Endothelial cell of umbilical vein (primary cell): ENCODE measurements at regions not wholly inside any gene's neighbourhood (a gene's known extent, or its start where the extent isn't known, plus 50 kb on each side); places are given as distances from the start of the nearest gene placed in this dataset.

Experiments
- BruUV-seq: library from RNA; stranded (reverse); fragments of 400-500 nt; replicated peaks from 2 replicates; lab custom pipeline; 2021; lab: Mats Ljungman, UMichigan
- CTCF ChIA-PET: fragments of 300-600, 350-600 bp; sonication (Branson Sonifier 250); formaldehyde crosslinking; loops from one replicate; lab custom pipeline; 2021; ENCODE audit warnings: antibody characterized with exemption, inconsistent platforms; lab: Charles Lee
- POLR2A ChIA-PET: fragments of 300-600, 350-600 bp; sonication (Branson Sonifier 250); formaldehyde crosslinking; loops from one replicate; lab custom pipeline; 2021; ENCODE audit warnings: antibody characterized with exemption, inconsistent platforms; lab: Charles Lee
- DNase-seq: peaks from one replicate; pipeline ENCODE4 v3.0.0-alpha.2; 2011; ENCODE audit warnings: low read depth, low spot score
- FAIRE-seq: peaks from 2 replicates; lab custom pipeline; 2011; peaks lifted over from hg19 to GRCh38; lab: Jason Lieb, UNC
- H2AFZ ChIP-seq: 2 replicates; pipeline ENCODE4 v1.6.0; 2012; ENCODE audit warnings: low read depth, low read length, control low read depth, inconsistent platforms
- H3K27ac ChIP-seq: 2 replicates; pipeline ENCODE4 v1.5.1; 2011; ENCODE audit warnings: low read depth, mild to moderate bottlenecking, control low read depth, low read length, moderate library complexity; ENCODE audit not compliant: insufficient read depth
- H3K27me3 ChIP-seq, 2 experiments: 2 replicates each; pipeline versions ENCODE4 v1.6.0 to v1.6.1; 2011; ENCODE audit warnings: low read length in 2 of 2, mixed read lengths in 1 of 2; ENCODE audit not compliant: control insufficient read depth in 2 of 2, insufficient read depth in 2 of 2
- H3K36me3 ChIP-seq, 2 experiments: 2 replicates in 1 of 2; 3 replicates in 1 of 2; pipeline ENCODE4 v1.5.1; 2011; ENCODE audit warnings: low read length in 2 of 2, mild to moderate bottlenecking in 1 of 2, moderate library complexity in 1 of 2; ENCODE audit not compliant: control insufficient read depth in 2 of 2, insufficient read depth in 2 of 2; ENCODE audit errors: extremely low read depth in 1 of 2
- H3K4me1 ChIP-seq: 3 replicates; pipeline ENCODE4 v1.5.1; 2011; ENCODE audit warnings: mild to moderate bottlenecking, low read length; ENCODE audit not compliant: control insufficient read depth, insufficient read depth; ENCODE audit errors: extremely low read depth
- H3K4me2 ChIP-seq: 2 replicates; pipeline ENCODE4 v1.6.1; 2011; ENCODE audit warnings: low read length, control low read depth, mixed read lengths; ENCODE audit not compliant: insufficient read depth
- H3K4me3 ChIP-seq, 3 experiments: fragments of 200-600 bp in 1 of 3; sonication (generic), shearing (Covaris generic) in 1 of 3; replicated peaks in 1 of 3; 2 replicates each; pipeline ENCODE4 v1.5.1; 2011 to 2016; ENCODE audit warnings: control low read depth in 3 of 3, low read length in 3 of 3, mild to moderate bottlenecking in 2 of 3, inconsistent platforms in 1 of 3, low read depth in 1 of 3, moderate library complexity in 1 of 3; ENCODE audit not compliant: insufficient read depth in 1 of 3
- H3K79me2 ChIP-seq: 2 replicates; pipeline ENCODE4 v1.6.0; 2012; ENCODE audit warnings: low read length, inconsistent platforms; ENCODE audit not compliant: control insufficient read depth, insufficient read depth
- H3K9ac ChIP-seq: replicated peaks from 2 replicates; pipeline ENCODE3; 2011; ENCODE audit warnings: low read length, control low read depth; ENCODE audit not compliant: insufficient read depth; ENCODE audit errors: extremely low read depth
- H3K9me1 ChIP-seq: replicated peaks from 3 replicates; pipeline ENCODE4 v1.6.0; 2011; ENCODE audit warnings: mild to moderate bottlenecking, low read length; ENCODE audit not compliant: control insufficient read depth, insufficient read depth; ENCODE audit errors: extremely low read depth
- H3K9me3 ChIP-seq: replicated peaks from 2 replicates; pipeline ENCODE4 v1.5.1; 2012; ENCODE audit warnings: low read length, inconsistent platforms; ENCODE audit not compliant: control insufficient read depth, insufficient read depth
- H4K20me1 ChIP-seq: replicated peaks from 2 replicates; pipeline ENCODE3; 2011; ENCODE audit warnings: mild to moderate bottlenecking, low read length; ENCODE audit not compliant: control insufficient read depth, insufficient read depth; ENCODE audit errors: extremely low read depth
- EZH2 ChIP-seq: IDR thresholded peaks from 2 replicates; pipeline ENCODE4 v1.6.1; 2012; ENCODE audit warnings: borderline replicate concordance, low read depth, mild to moderate bottlenecking, moderate library complexity, low read length, inconsistent platforms; ENCODE audit not compliant: severe bottlenecking
- FOS ChIP-seq: IDR thresholded peaks from 2 replicates; pipeline ENCODE4 v1.6.1; 2011; ENCODE audit warnings: mild to moderate bottlenecking, low read length, moderate library complexity, borderline replicate concordance; ENCODE audit not compliant: insufficient read depth
- GATA2 ChIP-seq: IDR thresholded peaks from 2 replicates; pipeline ENCODE4 v1.7.0; 2011; ENCODE audit warnings: low read depth, mild to moderate bottlenecking, moderate library complexity, mixed read lengths, low read length; ENCODE audit not compliant: insufficient read length, insufficient read depth
- JUN ChIP-seq: IDR thresholded peaks from 2 replicates; pipeline ENCODE4 v1.6.1; 2011; ENCODE audit warnings: borderline replicate concordance, low read depth; ENCODE audit not compliant: insufficient read length, insufficient read depth
- MYC ChIP-seq: IDR thresholded peaks from one replicate; pipeline ENCODE4 v1.6.1; 2011; ENCODE audit warnings: mild to moderate bottlenecking, low read depth, low read length
- POLR2A ChIP-seq: IDR thresholded peaks from 2 replicates; pipeline ENCODE4 v1.6.1; 2012; ENCODE audit warnings: low read depth, mild to moderate bottlenecking, control low read depth, low read length
- POLR2AphosphoS5 ChIP-seq: IDR thresholded peaks from 2 replicates; pipeline ENCODE4 v1.6.1; 2012; ENCODE audit warnings: low read depth, mild to moderate bottlenecking, control low read depth, low read length, moderate library complexity; ENCODE audit not compliant: insufficient read depth
- dilution Hi-C: fragments of 300-500 bp; cut with MboI; formaldehyde crosslinking; loops from one replicate; pipeline ENCODE4 v1.15.0; 2019; ENCODE audit warnings: low sequenced_read_pairs; ENCODE audit not compliant: extremely low pct_ligation_motif_present
- intact Hi-C: fragments of 100-400 bp; cut with micrococcal nuclease; formaldehyde crosslinking; loops from one replicate; pipeline ENCODE4 v1.10.0; 2022
- TF ChIP-seq, protein P1 (sequence below), 2 donors: IDR thresholded peaks; 1 replicate in 1 of 2; 2 replicates in 1 of 2; pipeline ENCODE4 v1.5.1; 2011; ENCODE audit warnings: low read length in 2 of 2, mild to moderate bottlenecking in 2 of 2, moderate library complexity in 2 of 2, control low read depth in 1 of 2, inconsistent platforms in 1 of 2, low read depth in 1 of 2; ENCODE audit not compliant: insufficient read depth in 1 of 2; ENCODE audit errors: extremely low read depth in 1 of 2
- TF ChIP-seq, protein P2 (sequence below): IDR thresholded peaks from 2 replicates; pipeline ENCODE4 v1.6.1; 2011; ENCODE audit not compliant: insufficient read depth, insufficient read length

DNA sequence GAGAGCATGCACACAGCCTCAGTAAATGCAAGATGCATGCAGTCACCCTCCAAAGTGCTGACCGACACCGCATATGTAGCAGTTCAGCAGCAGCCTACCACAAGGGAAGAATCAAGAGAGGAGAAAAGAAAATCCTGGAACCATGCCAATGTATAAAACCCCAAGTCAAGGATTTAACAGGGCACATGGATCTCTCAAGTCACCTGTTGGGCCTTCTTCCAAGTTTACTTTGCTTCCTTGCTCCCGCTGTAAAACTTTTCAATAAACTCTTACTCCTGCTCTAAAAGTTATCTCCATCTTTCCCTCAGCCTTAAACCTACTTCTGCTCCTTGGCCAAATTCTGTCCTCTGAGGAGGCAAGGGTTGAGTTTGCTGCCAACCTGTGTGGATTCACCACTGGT lies 147.8 kb upstream of the MAP2 start:
- Histone ChIP-seq H3K79me2 (no peaks in the 10 kb centered on the region), H3K9me3 (no peaks in the 10 kb centered on the region), H3K4me2 (no peak overlapping the region), H3K9ac (no peak overlapping the region), H3K27ac (no peak overlapping the region), H3K4me1 (no peaks in the 10 kb centered on the region), H3K27me3 (no peaks in the 10 kb centered on the region), H3K36me3 (no peaks in the 10 kb centered on the region), H3K4me3 (no peak overlapping the region), H4K20me1 (no peaks in the 10 kb centered on the region), H2AFZ (no peak overlapping the region), H3K9me1 (no peaks in the 10 kb centered on the region)
- dilution Hi-C loops (no loop called here), intact Hi-C loops (no loop called here)
- ChIA-PET POLR2A (no interaction called here), CTCF (no interaction called here)
- BruUV-seq: no TSS peak
- DNase-seq: no peak
- FAIRE-seq: no peak
- TF ChIP-seq EZH2 (no peak), MYC (no peak), FOS (no peak), POLR2A (no peak), POLR2AphosphoS5 (no peak), GATA2 (no peak), JUN (no peak)
- TF ChIP-seq, protein P1, sequence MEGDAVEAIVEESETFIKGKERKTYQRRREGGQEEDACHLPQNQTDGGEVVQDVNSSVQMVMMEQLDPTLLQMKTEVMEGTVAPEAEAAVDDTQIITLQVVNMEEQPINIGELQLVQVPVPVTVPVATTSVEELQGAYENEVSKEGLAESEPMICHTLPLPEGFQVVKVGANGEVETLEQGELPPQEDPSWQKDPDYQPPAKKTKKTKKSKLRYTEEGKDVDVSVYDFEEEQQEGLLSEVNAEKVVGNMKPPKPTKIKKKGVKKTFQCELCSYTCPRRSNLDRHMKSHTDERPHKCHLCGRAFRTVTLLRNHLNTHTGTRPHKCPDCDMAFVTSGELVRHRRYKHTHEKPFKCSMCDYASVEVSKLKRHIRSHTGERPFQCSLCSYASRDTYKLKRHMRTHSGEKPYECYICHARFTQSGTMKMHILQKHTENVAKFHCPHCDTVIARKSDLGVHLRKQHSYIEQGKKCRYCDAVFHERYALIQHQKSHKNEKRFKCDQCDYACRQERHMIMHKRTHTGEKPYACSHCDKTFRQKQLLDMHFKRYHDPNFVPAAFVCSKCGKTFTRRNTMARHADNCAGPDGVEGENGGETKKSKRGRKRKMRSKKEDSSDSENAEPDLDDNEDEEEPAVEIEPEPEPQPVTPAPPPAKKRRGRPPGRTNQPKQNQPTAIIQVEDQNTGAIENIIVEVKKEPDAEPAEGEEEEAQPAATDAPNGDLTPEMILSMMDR (IDR thresholded peaks at IDR 0.05; ENCODE audit: extremely low read depth in 1 of 2, insufficient read depth in 1 of 2, low read depth in 1 of 2, low read length in 2 of 2): no peak
- TF ChIP-seq, protein P2, sequence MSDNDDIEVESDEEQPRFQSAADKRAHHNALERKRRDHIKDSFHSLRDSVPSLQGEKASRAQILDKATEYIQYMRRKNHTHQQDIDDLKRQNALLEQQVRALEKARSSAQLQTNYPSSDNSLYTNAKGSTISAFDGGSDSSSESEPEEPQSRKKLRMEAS: no peak
